IMR-90 (cell line): ENCODE measurements at regions not wholly inside any gene's neighbourhood (a gene's known extent, or its start where the extent isn't known, plus 50 kb on each side); places are given as distances from the start of the nearest gene placed in this dataset.

Experiments used
- ATAC-seq: fragments of 200-7000 bp; cut with Tn5 transposase; 2 replicates; pipeline ENCODE4 v1.9.1; 2020; ENCODE audit warnings: low read depth, mild to moderate bottlenecking, moderate library complexity
- BruUV-seq: library from RNA; stranded (reverse); fragments of 400-500 nt; replicated peaks from 2 replicates; lab custom pipeline; 2021; lab: Mats Ljungman, UMichigan
- CTCF ChIA-PET: fragments of 300-600 bp; formaldehyde crosslinking; extraction: SDS; loops from one replicate; lab custom pipeline; 2021; ENCODE audit warnings: antibody characterized with exemption; lab: Yijun Ruan, JAX
- POLR2A ChIA-PET: fragments of 300-600 bp; sonication (Branson Sonifier 250); formaldehyde crosslinking; loops from one replicate; lab custom pipeline; 2022; ENCODE audit warnings: antibody characterized with exemption; ENCODE audit not compliant: unreplicated experiment; lab: Charles Lee
- DNase-seq: peaks from one replicate; pipeline ENCODE4 v3.0.0; 2013
- H2AFZ ChIP-seq: replicated peaks from 2 replicates; pipeline ENCODE3; 2013; ENCODE audit warnings: low read length, mild to moderate bottlenecking; ENCODE audit not compliant: poor library complexity
- H2AK5ac ChIP-seq: 2 replicates; pipeline ENCODE4 v1.6.1; 2013; ENCODE audit warnings: low read depth, low read length, inconsistent platforms
- H2AK9ac ChIP-seq: replicated peaks from 2 replicates; pipeline ENCODE3; 2013; ENCODE audit warnings: mild to moderate bottlenecking, low read depth, low read length, moderate library complexity; ENCODE audit not compliant: poor library complexity
- H2BK120ac ChIP-seq: 2 replicates; pipeline ENCODE4 v1.6.1; 2013; ENCODE audit warnings: low read depth, low read length, inconsistent platforms
- H2BK15ac ChIP-seq: 3 replicates; pipeline ENCODE4 v1.6.1; 2013; ENCODE audit warnings: low read depth, low read length, inconsistent platforms
- H2BK20ac ChIP-seq: 2 replicates; pipeline ENCODE4 v1.6.1; 2013; ENCODE audit warnings: low read depth, mild to moderate bottlenecking, inconsistent platforms, low read length, moderate library complexity
- H2BK5ac ChIP-seq: 2 replicates; pipeline ENCODE4 v1.6.1; 2013; ENCODE audit warnings: mild to moderate bottlenecking, low read depth, low read length, inconsistent platforms; ENCODE audit not compliant: poor library complexity, severe bottlenecking
- H3K14ac ChIP-seq: replicated peaks from 2 replicates; pipeline ENCODE4 v1.6.1; 2013; ENCODE audit warnings: low read depth, low read length, inconsistent platforms
- H3K18ac ChIP-seq: 2 replicates; pipeline ENCODE4 v1.6.1; 2013; ENCODE audit warnings: low read depth, low read length, control low read depth
- H3K23ac ChIP-seq: 2 replicates; pipeline ENCODE4 v1.6.1; 2013; ENCODE audit warnings: low read depth, low read length, inconsistent platforms
- H3K27ac ChIP-seq: 2 replicates; pipeline ENCODE4 v1.5.1; 2013; ENCODE audit warnings: mild to moderate bottlenecking, control low read depth, low read length; ENCODE audit not compliant: insufficient read depth
- H3K27me3 ChIP-seq: 2 replicates; pipeline ENCODE4 v1.6.1; 2013; ENCODE audit warnings: low read length; ENCODE audit not compliant: control insufficient read depth, insufficient read depth
- H3K36me3 ChIP-seq: 2 replicates; pipeline ENCODE4 v1.6.1; 2013; ENCODE audit warnings: low read length, mixed read lengths; ENCODE audit not compliant: control insufficient read depth, insufficient read depth
- H3K4ac ChIP-seq: 2 replicates; pipeline ENCODE4 v1.6.1; 2013; ENCODE audit warnings: low read depth, low read length, inconsistent platforms
- H3K4me1 ChIP-seq: 2 replicates; pipeline ENCODE4 v1.6.1; 2013; ENCODE audit warnings: low read length, mixed read lengths; ENCODE audit not compliant: control insufficient read depth, insufficient read depth
- H3K4me2 ChIP-seq: 2 replicates; pipeline ENCODE4 v1.6.1; 2013; ENCODE audit warnings: low read depth, mild to moderate bottlenecking, control low read depth, low read length, moderate library complexity
- H3K4me3 ChIP-seq: 2 replicates; pipeline ENCODE4 v1.5.1; 2013; ENCODE audit warnings: low read depth, mild to moderate bottlenecking, control low read depth, low read length, moderate library complexity; ENCODE audit not compliant: insufficient read depth
- H3K56ac ChIP-seq: 2 replicates; pipeline ENCODE4 v1.6.1; 2013; ENCODE audit warnings: low read length, inconsistent platforms; ENCODE audit not compliant: insufficient read depth; ENCODE audit errors: extremely low read depth
- H3K79me1 ChIP-seq, 2 experiments: 2 replicates each; pipeline ENCODE4 v1.6.1; 2013; ENCODE audit warnings: low read length in 2 of 2, inconsistent platforms in 1 of 2, low read depth in 1 of 2
- H3K9ac ChIP-seq: 2 replicates; pipeline ENCODE4 v1.6.1; 2013; ENCODE audit warnings: low read depth, low read length, control low read depth
- H3K9me1 ChIP-seq: 2 replicates; pipeline ENCODE4 v1.6.1; 2013; ENCODE audit warnings: low read length, inconsistent platforms; ENCODE audit not compliant: insufficient read depth
- H3K9me3 ChIP-seq: 2 replicates; pipeline ENCODE4 v1.6.1; 2013; ENCODE audit warnings: low read length; ENCODE audit not compliant: control insufficient read depth, insufficient read depth
- H4K20me1 ChIP-seq: 2 replicates; pipeline ENCODE4 v1.6.1; 2013; ENCODE audit warnings: low read length, inconsistent platforms; ENCODE audit not compliant: insufficient read depth
- H4K5ac ChIP-seq: 2 replicates; pipeline ENCODE4 v1.6.1; 2013; ENCODE audit warnings: mild to moderate bottlenecking, low read depth, low read length, control low read depth
- H4K8ac ChIP-seq, 2 experiments: 2 replicates each; pipeline ENCODE4 v1.6.1; 2013; ENCODE audit warnings: low read depth in 2 of 2, low read length in 2 of 2, control low read depth in 1 of 2, inconsistent platforms in 1 of 2
- H4K91ac ChIP-seq: 2 replicates; pipeline ENCODE4 v1.6.1; 2013; ENCODE audit warnings: low read depth, low read length, inconsistent platforms; ENCODE audit not compliant: insufficient read depth
- BHLHE40 ChIP-seq: fragments of 150-350 bp; IDR thresholded peaks from 2 replicates; pipeline ENCODE4 v1.6.1; 2016; ENCODE audit warnings: mild to moderate bottlenecking, low read depth, low read length
- CEBPB ChIP-seq: IDR thresholded peaks from 2 replicates; pipeline ENCODE4 v1.6.1; 2012; ENCODE audit warnings: low read depth, low read length, improper control_type of control experiment
- CHD1 ChIP-seq: IDR thresholded peaks from 2 replicates; pipeline ENCODE4 v1.6.1; 2012; ENCODE audit warnings: low read depth, low read length, improper control_type of control experiment
- CTCF ChIP-seq: conservative IDR thresholded peaks from 2 replicates; pipeline ENCODE4 v1.5.1; 2012; ENCODE audit warnings: mild to moderate bottlenecking, low read depth, low read length, improper control_type of control experiment
- ELK1 ChIP-seq: fragments of 150-350 bp; IDR thresholded peaks from 2 replicates; pipeline ENCODE4 v1.6.1; 2016; ENCODE audit warnings: low read depth, mild to moderate bottlenecking, low read length, moderate library complexity, borderline replicate concordance
- MAZ ChIP-seq: IDR thresholded peaks from 2 replicates; pipeline ENCODE4 v1.6.1; 2012; ENCODE audit warnings: low read depth, mild to moderate bottlenecking, low read length, improper control_type of control experiment, moderate library complexity, borderline replicate concordance
- POLR2A ChIP-seq: IDR thresholded peaks from 2 replicates; pipeline ENCODE4 v1.6.1; 2012; ENCODE audit warnings: mild to moderate bottlenecking, low read depth, low read length
- RAD21 ChIP-seq: IDR thresholded peaks from 2 replicates; pipeline ENCODE4 v1.6.1; 2012; ENCODE audit warnings: low read length, improper control_type of control experiment
- RCOR1 ChIP-seq: IDR thresholded peaks from 2 replicates; pipeline ENCODE4 v1.6.1; 2012; ENCODE audit warnings: mild to moderate bottlenecking, low read length, improper control_type of control experiment; ENCODE audit not compliant: insufficient replicate concordance
- RFX5 ChIP-seq: IDR thresholded peaks from 2 replicates; pipeline ENCODE4 v1.8.0; 2012; ENCODE audit warnings: low read depth, mild to moderate bottlenecking, low read length, moderate library complexity
- SMC3 ChIP-seq: fragments of 150-350 bp; IDR thresholded peaks from 2 replicates; pipeline ENCODE4 v1.6.1; 2016; ENCODE audit warnings: low read depth, mild to moderate bottlenecking, antibody characterized with exemption, low read length, moderate library complexity
- USF2 ChIP-seq: fragments of 150-350 bp; IDR thresholded peaks from 2 replicates; pipeline ENCODE4 v1.6.1; 2017; ENCODE audit warnings: mild to moderate bottlenecking, antibody characterized with exemption, low read length, low read depth
- WGBS, 2 experiments: methylation state at CpG; one replicate each; pipeline versions ENCODE4 v1.1.5 to v1.1.7; 2013; ENCODE audit warnings: missing lambda C conversion rate in 2 of 2; ENCODE audit not compliant: insufficient read length in 1 of 2; ENCODE audit errors: extremely low coverage in 2 of 2; 5-methylcytosine and 5-hydroxymethylcytosine counted together
- dilution Hi-C: fragments of 300-500 bp; cut with HindIII; formaldehyde crosslinking; loops from one replicate; pipeline ENCODE4 v1.14.3; 2018; ENCODE audit warnings: low sequenced_read_pairs; ENCODE audit not compliant: unreplicated experiment
- in situ Hi-C: fragments of 300-500 bp; cut with MboI; formaldehyde crosslinking; loops from 3 replicates; pipeline ENCODE4 v1.14.3; 2019; ENCODE audit warnings: low sequenced_read_pairs, inconsistent platforms, mixed read lengths
- intact Hi-C: fragments of 100-400 bp; cut with micrococcal nuclease; formaldehyde crosslinking; loops from 2 replicates; pipeline ENCODE4 v1.10.0; 2022

- H2BK15ac ChIP-seq: no peak overlapping the region
- H2AK5ac ChIP-seq: no peak overlapping the region
- H2AK9ac ChIP-seq: no peak overlapping the region
- H3K4me2 ChIP-seq: no peak overlapping the region
- no peak overlapping the region for H4K91ac ChIP-seq
- no peaks in the 10 kb centered on the region for H3K27me3 ChIP-seq
- no peaks in the 10 kb centered on the region for H3K9me3 ChIP-seq
- H3K4ac ChIP-seq: no peak overlapping the region
- no CpG with 5 or more reads among the region's 1 CpG for WGBS, 2 experiments
- no peak overlapping the region for H3K4me3 ChIP-seq
- no peaks in the 10 kb centered on the region for H3K4me1 ChIP-seq
- BruUV-seq: no TSS peak
- POLR2A ChIA-PET: no interaction called here
- no peak overlapping the region for H2AFZ ChIP-seq
- no peak overlapping the region for H4K8ac ChIP-seq
- intact Hi-C loops: no loop called here
- in situ Hi-C loops: no loop called here
- H4K5ac ChIP-seq: no peak overlapping the region
- H2BK5ac ChIP-seq: no peak overlapping the region
- no peak overlapping the region for H3K27ac ChIP-seq
- H3K23ac ChIP-seq: no peak overlapping the region
- DNase-seq (no peak), ATAC-seq (no peak)
- H2BK120ac ChIP-seq: no peak overlapping the region
- no peak overlapping the region for H3K56ac ChIP-seq
- no peak overlapping the region for H3K9ac ChIP-seq
- H2BK20ac ChIP-seq: no peak overlapping the region
- no peaks in the 10 kb centered on the region for H3K9me1 ChIP-seq
- H3K14ac ChIP-seq: no peak overlapping the region
- H4K20me1 ChIP-seq: no peaks in the 10 kb centered on the region
- no peak overlapping the region for H3K18ac ChIP-seq
- TF ChIP-seq POLR2A: no peak
- no peak for TF ChIP-seq RCOR1
- no peak for TF ChIP-seq BHLHE40
- TF ChIP-seq MAZ: no peak
- no peak for TF ChIP-seq RAD21
- no peak for TF ChIP-seq CEBPB
- TF ChIP-seq RFX5: no peak
- no peak for TF ChIP-seq USF2
- no peak for TF ChIP-seq CTCF
- no peak for TF ChIP-seq SMC3
- no peak for TF ChIP-seq CHD1
- TF ChIP-seq ELK1: no peak
- H3K36me3 ChIP-seq: no peaks in the 10 kb centered on the region
- CTCF ChIA-PET: no interaction called here
- no peaks in the 10 kb centered on the region for H3K79me1 ChIP-seq
- dilution Hi-C loops: no loop called here
Observed at GRCh38 chr21:16752475-16752857, 760.4 kb upstream of the CXADR start.
